ENCODE measurements at regions not wholly inside any gene's neighbourhood (a gene's known extent, or its start where the extent isn't known, plus 50 kb on each side); places are given as distances from the start of the nearest gene placed in this dataset.

DNA sequence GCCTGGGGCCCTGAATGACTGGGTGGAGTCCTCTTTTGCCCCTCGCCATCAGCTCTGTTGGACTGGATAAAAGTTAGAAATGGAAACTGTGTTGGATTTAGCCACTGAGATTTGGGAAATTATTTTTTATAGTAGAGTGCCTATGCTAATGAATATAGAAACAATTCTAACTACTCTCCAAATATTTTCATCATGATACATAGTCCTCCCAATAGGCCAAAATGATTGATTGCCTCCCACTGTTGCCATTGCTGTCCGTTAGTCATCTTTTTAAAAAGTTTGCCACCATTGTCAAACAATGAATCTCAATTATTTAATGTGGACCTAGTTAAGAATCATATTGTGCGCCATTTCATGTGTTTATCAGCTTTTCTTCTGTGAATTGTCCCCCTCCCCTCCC lies 417.0 kb downstream of the GALR1 start:
- no peaks in the 10 kb centered on the region for H4K20me1 ChIP-seq (ENCODE audit: control insufficient read depth, insufficient read depth, low read depth, low read length)
- H3K27ac ChIP-seq (ENCODE audit: low read depth, low read length): no peak overlapping the region
- H3K79me2 ChIP-seq (ENCODE audit: control insufficient read depth, low read length): no peaks in the 10 kb centered on the region
- TF ChIP-seq, protein P1, sequence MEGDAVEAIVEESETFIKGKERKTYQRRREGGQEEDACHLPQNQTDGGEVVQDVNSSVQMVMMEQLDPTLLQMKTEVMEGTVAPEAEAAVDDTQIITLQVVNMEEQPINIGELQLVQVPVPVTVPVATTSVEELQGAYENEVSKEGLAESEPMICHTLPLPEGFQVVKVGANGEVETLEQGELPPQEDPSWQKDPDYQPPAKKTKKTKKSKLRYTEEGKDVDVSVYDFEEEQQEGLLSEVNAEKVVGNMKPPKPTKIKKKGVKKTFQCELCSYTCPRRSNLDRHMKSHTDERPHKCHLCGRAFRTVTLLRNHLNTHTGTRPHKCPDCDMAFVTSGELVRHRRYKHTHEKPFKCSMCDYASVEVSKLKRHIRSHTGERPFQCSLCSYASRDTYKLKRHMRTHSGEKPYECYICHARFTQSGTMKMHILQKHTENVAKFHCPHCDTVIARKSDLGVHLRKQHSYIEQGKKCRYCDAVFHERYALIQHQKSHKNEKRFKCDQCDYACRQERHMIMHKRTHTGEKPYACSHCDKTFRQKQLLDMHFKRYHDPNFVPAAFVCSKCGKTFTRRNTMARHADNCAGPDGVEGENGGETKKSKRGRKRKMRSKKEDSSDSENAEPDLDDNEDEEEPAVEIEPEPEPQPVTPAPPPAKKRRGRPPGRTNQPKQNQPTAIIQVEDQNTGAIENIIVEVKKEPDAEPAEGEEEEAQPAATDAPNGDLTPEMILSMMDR (IDR thresholded peaks at IDR 0.05; ENCODE audit: low read depth, low read length, poor library complexity, severe bottlenecking): no peak
- no peak for TF ChIP-seq EZH2phosphoT487 (IDR thresholded peaks at IDR 0.05; ENCODE audit: borderline replicate concordance, low read length)
- no peaks in the 10 kb centered on the region for H3K36me3 ChIP-seq (ENCODE audit: control insufficient read depth, low read length)
- H3K27me3 ChIP-seq (ENCODE audit: control insufficient read depth, low read length): no peaks in the 10 kb centered on the region
- H3K9me3 ChIP-seq (ENCODE audit: control insufficient read depth, insufficient read depth, low read length): peaks cover 4% of the 10 kb centered on the region; the same call in 1 of the 2 replicates
- H3K4me3 ChIP-seq (ENCODE audit: low read length): no peak overlapping the region
- H3F3A ChIP-seq (ENCODE audit: control insufficient read depth, insufficient read depth): no peaks in the 10 kb centered on the region
- H3K4me1 ChIP-seq (ENCODE audit: control insufficient read depth, low read length): no peaks in the 10 kb centered on the region
- no peaks in the 10 kb centered on the region for H3K9me2 ChIP-seq (replicated peaks; ENCODE audit: control insufficient read depth, low read length)
- H3K4me2 ChIP-seq (ENCODE audit: low read length): no peak overlapping the region

DNA sequence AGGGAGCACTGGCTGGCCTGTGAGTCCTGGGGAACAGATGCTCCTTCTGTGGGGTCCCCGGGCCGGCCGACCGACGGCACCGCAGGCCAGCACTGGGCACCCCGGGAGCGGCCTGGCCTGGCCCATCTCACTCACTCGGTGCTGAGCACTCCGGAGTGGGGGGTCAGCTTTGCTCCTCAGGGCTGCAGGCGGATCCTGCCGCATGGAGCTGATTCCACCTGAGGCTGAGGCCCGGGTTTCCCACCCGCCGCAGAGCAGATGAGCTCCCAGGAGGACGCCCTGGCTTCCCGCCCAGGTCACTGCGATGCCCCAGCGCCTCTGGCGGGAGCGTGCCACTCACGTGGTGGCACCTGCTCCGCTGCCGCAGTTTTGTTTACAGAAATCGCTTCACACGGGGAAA lies 418.6 kb downstream of the GALR1 start:
- Histone ChIP-seq H3K4me1 (ENCODE audit: control insufficient read depth, low read length) (no peaks in the 10 kb centered on the region), H4K20me1 (ENCODE audit: control insufficient read depth, insufficient read depth, low read depth, low read length) (no peaks in the 10 kb centered on the region), H3K9me2 (replicated peaks; ENCODE audit: control insufficient read depth, low read length) (no peaks in the 10 kb centered on the region), H3K27me3 (ENCODE audit: control insufficient read depth, low read length) (no peaks in the 10 kb centered on the region), H3K27ac (ENCODE audit: low read depth, low read length) (no peak overlapping the region), H3K36me3 (ENCODE audit: control insufficient read depth, low read length) (no peaks in the 10 kb centered on the region), H3K9me3 (ENCODE audit: control insufficient read depth, insufficient read depth, low read length) (peaks cover 4% of the 10 kb centered on the region; the same call in 1 of the 2 replicates), H3K4me3 (ENCODE audit: low read length) (no peak overlapping the region), H3K4me2 (ENCODE audit: low read length) (no peak overlapping the region), H3K79me2 (ENCODE audit: control insufficient read depth, low read length) (no peaks in the 10 kb centered on the region), H3F3A (ENCODE audit: control insufficient read depth, insufficient read depth) (no peaks in the 10 kb centered on the region)
- TF ChIP-seq, protein P1 (IDR thresholded peaks at IDR 0.05; ENCODE audit: low read depth, low read length, poor library complexity, severe bottlenecking): no peak
- TF ChIP-seq EZH2phosphoT487 (IDR thresholded peaks at IDR 0.05; ENCODE audit: borderline replicate concordance, low read length): no peak

DNA sequence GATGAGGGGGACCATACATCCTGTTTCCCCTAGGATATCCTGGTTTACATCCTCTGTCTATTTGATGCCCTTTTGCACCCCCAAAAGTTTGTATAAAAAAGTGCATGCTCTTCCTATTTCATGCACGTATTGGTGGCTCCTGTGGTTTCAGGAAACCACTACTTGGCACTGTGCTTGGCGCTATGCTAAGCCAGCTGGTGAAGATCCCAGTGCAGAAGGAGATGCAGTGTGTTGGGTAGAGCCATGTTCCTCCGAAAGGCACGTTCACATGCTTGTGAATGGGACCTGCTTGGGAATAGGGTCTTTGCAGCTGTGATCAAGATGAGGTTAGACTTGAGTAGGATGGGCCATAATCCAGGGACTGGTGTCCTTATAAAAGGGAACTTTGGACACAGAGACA lies 419.7 kb downstream of the GALR1 start:
- Histone ChIP-seq H3K4me3 (ENCODE audit: low read length) (no peak overlapping the region), H3F3A (ENCODE audit: control insufficient read depth, insufficient read depth) (no peaks in the 10 kb centered on the region), H3K9me3 (ENCODE audit: control insufficient read depth, insufficient read depth, low read length) (peaks cover 4% of the 10 kb centered on the region; the same call in 1 of the 2 replicates), H3K79me2 (ENCODE audit: control insufficient read depth, low read length) (no peaks in the 10 kb centered on the region), H3K4me1 (ENCODE audit: control insufficient read depth, low read length) (no peaks in the 10 kb centered on the region), H4K20me1 (ENCODE audit: control insufficient read depth, insufficient read depth, low read depth, low read length) (no peaks in the 10 kb centered on the region), H3K27ac (ENCODE audit: low read depth, low read length) (no peak overlapping the region), H3K9me2 (replicated peaks; ENCODE audit: control insufficient read depth, low read length) (no peaks in the 10 kb centered on the region), H3K27me3 (ENCODE audit: control insufficient read depth, low read length) (no peaks in the 10 kb centered on the region), H3K4me2 (ENCODE audit: low read length) (no peak overlapping the region), H3K36me3 (ENCODE audit: control insufficient read depth, low read length) (no peaks in the 10 kb centered on the region)
- TF ChIP-seq EZH2phosphoT487 (IDR thresholded peaks at IDR 0.05; ENCODE audit: borderline replicate concordance, low read length): no peak
- TF ChIP-seq, protein P1 (IDR thresholded peaks at IDR 0.05; ENCODE audit: low read depth, low read length, poor library complexity, severe bottlenecking): no peak
